GM23338 (cell line): ENCODE measurements at regions not wholly inside any gene's neighbourhood (a gene's known extent, or its start where the extent isn't known, plus 50 kb on each side); places are given as distances from the start of the nearest gene placed in this dataset.

ENCODE experiments used
- ATAC-seq: fragments of 200-7000 bp; cut with Tn5 transposase; 3 replicates; pipeline ENCODE4 v1.9.1; 2020
- DNase-seq: peaks from one replicate; pipeline ENCODE4 v3.0.0-alpha.2; 2015; ENCODE audit warnings: low spot score
- H2AFZ ChIP-seq: fragments of 200-600 bp; sonication (generic); 2 replicates; pipeline ENCODE4 v1.8.0; 2016; ENCODE audit warnings: antibody characterized with exemption, mild to moderate bottlenecking, moderate library complexity
- H3F3A ChIP-seq: fragments of 200-600 bp; sonication (generic); replicated peaks from 2 replicates; pipeline ENCODE4 v1.8.0; 2017; ENCODE audit warnings: antibody characterized with exemption, mixed run types, low read depth
- H3K27ac ChIP-seq: fragments of 200-600 bp; sonication (generic); 2 replicates; pipeline ENCODE4 v1.6.1; 2016; ENCODE audit warnings: low read depth
- H3K27me3 ChIP-seq: fragments of 200-600 bp; sonication (generic); 2 replicates; pipeline ENCODE4 v1.8.0; 2016; ENCODE audit warnings: mild to moderate bottlenecking, mixed run types, moderate library complexity; ENCODE audit not compliant: insufficient read depth
- H3K36me3 ChIP-seq: fragments of 200-600 bp; sonication (generic); 2 replicates; pipeline ENCODE4 v1.8.0; 2016; ENCODE audit warnings: mild to moderate bottlenecking; ENCODE audit not compliant: insufficient read depth
- H3K4me1 ChIP-seq: fragments of 200-600 bp; sonication (generic); 2 replicates; pipeline ENCODE4 v1.8.0; 2016; ENCODE audit warnings: mild to moderate bottlenecking, moderate library complexity; ENCODE audit not compliant: insufficient read depth
- H3K4me2 ChIP-seq: fragments of 200-600 bp; sonication (generic); 2 replicates; pipeline ENCODE4 v1.7.1; 2017; ENCODE audit warnings: mixed run types
- H3K4me3 ChIP-seq: fragments of 200-600 bp; sonication (generic); 2 replicates; pipeline ENCODE4 v1.6.1; 2016; ENCODE audit warnings: mixed run types
- H3K79me2 ChIP-seq: fragments of 200-600 bp; sonication (generic); replicated peaks from 2 replicates; pipeline ENCODE4 v1.8.0; 2017; ENCODE audit warnings: mild to moderate bottlenecking; ENCODE audit not compliant: insufficient read depth
- H3K9me2 ChIP-seq: fragments of 200-600 bp; sonication (generic); 2 replicates; pipeline ENCODE4 v1.8.0; 2017; ENCODE audit not compliant: insufficient read depth
- H4K20me1 ChIP-seq: fragments of 200-600 bp; sonication (generic); replicated peaks from 2 replicates; pipeline ENCODE4 v1.8.0; 2017; ENCODE audit warnings: mild to moderate bottlenecking; ENCODE audit not compliant: insufficient read depth
- H3K27ac Mint-ChIP-seq: 2 replicates; pipeline ENCODE4 v1.8.0; 2020; ENCODE audit warnings: inconsistent platforms, mild to moderate bottlenecking, moderate library complexity, mixed read lengths
- H3K27me3 Mint-ChIP-seq: 3 replicates; pipeline ENCODE4 v1.8.0; 2022; ENCODE audit warnings: low read depth, mild to moderate bottlenecking, moderate library complexity, mixed read lengths, inconsistent platforms; ENCODE audit not compliant: insufficient read depth, poor library complexity
- H3K36me3 Mint-ChIP-seq: 3 replicates; pipeline ENCODE4 v1.8.0; 2021; ENCODE audit warnings: low read depth, mild to moderate bottlenecking, inconsistent platforms, moderate library complexity, mixed read lengths
- H3K4me1 Mint-ChIP-seq: 3 replicates; pipeline ENCODE4 v1.8.0; 2020; ENCODE audit warnings: mild to moderate bottlenecking, inconsistent platforms, mixed read lengths
- H3K4me3 Mint-ChIP-seq: 3 replicates; pipeline ENCODE4 v1.8.0; 2021; ENCODE audit warnings: moderate library complexity, mild to moderate bottlenecking, inconsistent platforms, mixed read lengths
- H3K9me3 Mint-ChIP-seq: 3 replicates; pipeline ENCODE4 v1.8.0; 2020; ENCODE audit warnings: moderate library complexity, mild to moderate bottlenecking, inconsistent platforms, mixed read lengths
- CREB1 ChIP-seq: fragments of 250-450 bp; sonication (Bioruptor Pico); IDR thresholded peaks from 2 replicates; pipeline ENCODE4 v1.5.0; 2020; ENCODE audit warnings: low read depth, mild to moderate bottlenecking, moderate library complexity
- CTCF ChIP-seq, 2 experiments: fragments of 200-600 bp in 1 of 2; sonication (generic) in 1 of 2; conservative IDR thresholded peaks; 2 replicates each; pipeline versions ENCODE4 v1.5.1 to v1.6.1; 2016 to 2017; ENCODE audit warnings: antibody characterized with exemption in 2 of 2, low read depth in 2 of 2, mild to moderate bottlenecking in 2 of 2, moderate library complexity in 1 of 2
- EZH2 ChIP-seq: fragments of 200-600 bp; sonication (generic); IDR thresholded peaks from one replicate; pipeline ENCODE4 v1.8.0; 2017; ENCODE audit warnings: antibody characterized with exemption, mild to moderate bottlenecking, low read depth; ENCODE audit not compliant: unreplicated experiment
- EZH2phosphoT487 ChIP-seq: fragments of 200-600 bp; sonication (generic); IDR thresholded peaks from one replicate; pipeline ENCODE4 v1.8.1; 2018; ENCODE audit warnings: antibody characterized with exemption; ENCODE audit not compliant: unreplicated experiment
- JUNB ChIP-seq: IDR thresholded peaks from one replicate; pipeline ENCODE4 v1.6.1; 2016; ENCODE audit warnings: antibody characterized with exemption; ENCODE audit not compliant: unreplicated experiment
- NANOG ChIP-seq: IDR thresholded peaks from 2 replicates; pipeline ENCODE4 v1.6.1; 2016; ENCODE audit warnings: antibody characterized with exemption, borderline replicate concordance
- POLR2AphosphoS5 ChIP-seq: IDR thresholded peaks from 2 replicates; pipeline ENCODE4 v1.6.1; 2016; ENCODE audit warnings: antibody characterized with exemption, low read depth
- REST ChIP-seq: IDR thresholded peaks from one replicate; pipeline ENCODE4 v1.6.1; 2018; ENCODE audit warnings: antibody characterized with exemption; ENCODE audit not compliant: unreplicated experiment
- STAT1 ChIP-seq: IDR thresholded peaks from one replicate; pipeline ENCODE4 v1.6.1; 2016; ENCODE audit warnings: antibody characterized with exemption; ENCODE audit not compliant: unreplicated experiment
- ZNF114 ChIP-seq: fragments of 250-450 bp; sonication (Bioruptor Pico); IDR thresholded peaks from 2 replicates; pipeline ENCODE4 v1.5.0; 2020; ENCODE audit warnings: mild to moderate bottlenecking, moderate library complexity
- ZNF462 ChIP-seq: fragments of 250-450 bp; sonication (Bioruptor Pico); IDR thresholded peaks from 2 replicates; pipeline ENCODE4 v1.5.0; 2020; ENCODE audit warnings: mild to moderate bottlenecking, moderate library complexity

GRCh38 chr2:67038195-67038594 is 358.9 kb upstream of the ETAA1 start:
- TF ChIP-seq ZNF462 (no peak), STAT1 (no peak), CREB1 (CRISPR knock-in tag) (no peak), POLR2AphosphoS5 (no peak), JUNB (no peak)
- Histone ChIP-seq H3K27ac (no peak overlapping the region), H3K27me3 (no peaks in the 10 kb centered on the region), H3K9me2 (peaks cover 7% of the 10 kb centered on the region; the same call in 1 of the 2 replicates), H3F3A (no peaks in the 10 kb centered on the region), H4K20me1 (no peaks in the 10 kb centered on the region), H3K4me2 (no peak overlapping the region), H3K4me1 (no peaks in the 10 kb centered on the region), H3K36me3 (no peaks in the 10 kb centered on the region), H2AFZ (peak overlapping the region; percentile 64; the same call in 1 of the 2 replicates), H3K4me3 (no peak overlapping the region), H3K79me2 (no peaks in the 10 kb centered on the region)
- no peak overlapping the region for H3K27ac Mint-ChIP-seq
- no peaks in the 10 kb centered on the region for H3K9me3 Mint-ChIP-seq
- DNase-seq, result no peak
- H3K4me3 Mint-ChIP-seq, result no peak overlapping the region
- H3K36me3 Mint-ChIP-seq, result no peaks in the 10 kb centered on the region
- no peak for ATAC-seq
- H3K27me3 Mint-ChIP-seq, result no peaks in the 10 kb centered on the region
- H3K4me1 Mint-ChIP-seq, result peaks cover 5% of the 10 kb centered on the region; the same call in 2 of the 3 replicates

GRCh38 chr2:67039058-67039457 is 358.1 kb upstream of the ETAA1 start:
- Histone ChIP-seq H3K27ac (no peak overlapping the region), H3K79me2 (no peaks in the 10 kb centered on the region), H2AFZ (peak overlapping the region; percentile 33; the same call in 1 of the 2 replicates), H3K27me3 (no peaks in the 10 kb centered on the region), H3K4me3 (no peak overlapping the region), H3K4me2 (no peak overlapping the region), H3K4me1 (no peaks in the 10 kb centered on the region), H3K36me3 (no peaks in the 10 kb centered on the region), H3F3A (no peaks in the 10 kb centered on the region), H3K9me2 (peaks cover 9% of the 10 kb centered on the region; the same call in 1 of the 2 replicates), H4K20me1 (no peaks in the 10 kb centered on the region)
- H3K27me3 Mint-ChIP-seq, result no peaks in the 10 kb centered on the region
- no peaks in the 10 kb centered on the region for H3K9me3 Mint-ChIP-seq
- ATAC-seq (no peak), DNase-seq (no peak)
- peaks cover 10% of the 10 kb centered on the region for H3K4me1 Mint-ChIP-seq
- H3K4me3 Mint-ChIP-seq, result no peak overlapping the region
- H3K36me3 Mint-ChIP-seq, result no peaks in the 10 kb centered on the region
- no peak overlapping the region for H3K27ac Mint-ChIP-seq
- no peak for TF ChIP-seq EZH2
- no peak for TF ChIP-seq CTCF (conservative IDR thresholded peaks at IDR 0.05; ENCODE audit: low read depth in 2 of 2)
- no peak for TF ChIP-seq EZH2phosphoT487
- TF ChIP-seq POLR2AphosphoS5, result no peak
- no peak for TF ChIP-seq ZNF114 (CRISPR knock-in tag)
- no peak for TF ChIP-seq CREB1 (CRISPR knock-in tag)
- no peak for TF ChIP-seq REST
- no peak for TF ChIP-seq NANOG
